Testis (tissue), 2 donors: ENCODE measurements at regions not wholly inside any gene's neighbourhood (a gene's known extent, or its start where the extent isn't known, plus 50 kb on each side); places are given as distances from the start of the nearest gene placed in this dataset.

Source experiments
- CTCF ChIP-seq, 3 experiments: fragments of 450-650 bp in 2 of 3; fragments of 200-600 bp in 1 of 3; sonication (generic) in 1 of 3; IDR thresholded peaks; one replicate each; pipeline ENCODE4 v1.5.1; 2016 to 2019; ENCODE audit warnings: antibody characterized with exemption in 3 of 3, mild to moderate bottlenecking in 2 of 3, moderate library complexity in 1 of 3
- POLR2A ChIP-seq: fragments of 450-650 bp; IDR thresholded peaks from one replicate; pipeline ENCODE4 v1.6.1; 2017; ENCODE audit warnings: antibody characterized with exemption, mild to moderate bottlenecking, moderate library complexity

GRCh38 chr5:105922574-105922973 lies 1748.2 kb downstream of the EFNA5 start:
- TF ChIP-seq POLR2A = no peak
- no peak for TF ChIP-seq CTCF (IDR thresholded peaks at IDR 0.05)
